CD4-positive, alpha-beta T cell treated with Interferon alpha-2 for 1 hour (primary cell): ENCODE measurements at regions not wholly inside any gene's neighbourhood (a gene's known extent, or its start where the extent isn't known, plus 50 kb on each side); places are given as distances from the start of the nearest gene placed in this dataset.
A peak's percentile ranks its signal among the peaks of the same experiment; 100 is the strongest.
"Not testable (repeated sequence)": the region's sequence is repeated elsewhere in the genome, so short reads cannot be mapped to it uniquely, and the experiment has no call there.

Experiments
- DNase-seq, 2 donors: peaks; one replicate each; pipeline ENCODE4 v3.0.0-alpha.2; 2020 to 2022

DNA sequence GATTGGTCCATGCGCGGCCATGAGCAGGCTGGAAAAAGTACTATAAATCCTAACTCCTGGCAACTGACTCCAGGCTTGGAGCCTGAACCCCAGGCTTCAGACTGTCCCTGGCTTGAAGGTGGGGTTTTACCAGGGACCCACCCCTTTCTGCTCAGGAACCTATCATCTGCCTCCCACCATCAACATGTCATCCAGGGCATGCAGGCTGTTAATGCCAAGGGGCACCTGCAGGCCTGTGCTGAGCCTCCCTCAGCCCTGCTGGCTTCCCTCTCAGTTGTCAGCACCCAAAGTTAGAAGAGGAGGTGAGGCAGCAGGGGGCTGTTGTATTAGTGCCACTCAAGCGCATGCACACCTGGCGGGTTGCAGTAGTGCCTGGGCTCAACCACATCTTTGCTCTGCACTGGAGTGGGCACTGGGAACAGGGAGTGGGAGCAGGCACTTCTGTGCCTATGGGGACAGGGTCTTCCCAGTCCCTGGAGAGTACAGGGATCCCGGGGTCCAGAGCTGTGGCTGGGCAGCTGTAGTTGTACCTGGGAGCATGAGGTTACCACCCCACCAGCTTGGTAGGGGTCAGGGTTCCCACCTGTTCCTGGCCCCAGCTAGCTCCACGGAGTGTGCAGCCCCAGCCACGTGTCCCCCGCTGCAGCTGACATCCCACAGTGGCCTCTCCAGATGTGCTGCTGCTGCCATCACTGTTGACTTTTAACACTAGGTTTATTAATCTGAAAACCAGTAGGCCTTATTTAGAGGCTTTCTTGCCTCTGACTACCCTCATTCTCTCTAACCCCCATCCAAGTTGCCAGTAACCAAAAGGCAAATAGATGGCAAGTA is 306.2 kb upstream of the RIOK2 start:
- no peak for DNase-seq

DNA sequence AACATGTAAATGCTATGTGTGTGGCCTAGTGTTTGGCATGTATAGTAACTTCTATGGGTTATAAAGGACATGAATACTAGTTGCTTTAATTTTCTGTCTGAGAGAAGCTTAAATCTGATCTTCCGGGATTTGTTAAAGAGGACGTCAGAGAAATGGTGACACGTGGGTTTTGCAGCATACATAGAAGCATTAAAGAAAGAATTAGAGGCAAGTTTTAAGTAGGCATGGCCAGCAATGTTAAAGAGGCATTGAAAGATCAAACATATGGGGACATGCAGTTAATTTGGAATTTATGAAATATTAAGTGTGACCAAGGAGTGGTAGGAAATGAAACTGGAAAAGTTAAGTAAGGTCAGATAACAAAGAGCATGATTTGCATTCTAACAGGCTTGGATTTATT is 311.4 kb upstream of the RIOK2 start:
- DNase-seq, result no peak

DNA sequence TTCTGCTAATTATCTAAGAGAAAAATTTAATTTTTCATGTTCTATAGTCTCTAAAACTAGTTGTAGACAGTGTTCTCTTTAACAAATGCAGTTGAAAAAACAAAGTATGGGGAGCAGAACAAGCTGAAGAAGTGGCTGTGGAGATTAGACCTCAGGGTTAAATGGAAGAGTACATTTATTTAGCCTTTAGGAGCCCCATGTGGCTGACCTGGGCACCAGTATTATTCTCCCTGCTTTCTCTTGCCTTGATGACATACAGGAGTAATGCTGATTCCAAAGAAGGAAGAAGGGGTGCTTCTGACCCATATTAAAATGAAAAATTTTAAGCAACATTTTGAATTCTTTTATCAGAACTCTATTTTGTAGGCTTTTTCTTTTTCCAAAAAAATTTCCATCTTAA is 312.3 kb upstream of the RIOK2 start:
- DNase-seq, result no peak

DNA sequence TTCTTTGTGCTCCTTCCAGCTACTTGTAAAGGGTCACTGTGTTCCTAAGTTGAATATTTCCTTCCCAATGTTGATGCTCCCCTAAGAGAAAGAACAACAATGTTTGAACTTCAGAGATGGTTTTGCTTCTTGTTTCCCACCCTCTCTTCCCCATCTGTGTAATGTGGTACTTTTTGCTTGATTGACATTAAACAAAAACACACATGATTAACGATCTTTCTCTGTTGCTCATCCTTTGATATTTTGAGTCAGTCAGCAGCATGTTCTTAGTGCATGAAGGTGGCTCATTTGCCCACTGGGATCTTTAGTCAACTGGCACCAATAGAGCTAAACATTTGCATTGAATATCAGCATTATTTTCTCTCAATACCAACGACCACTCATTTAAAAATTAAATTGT is 313.0 kb upstream of the RIOK2 start:
- DNase-seq, result no peak

DNA sequence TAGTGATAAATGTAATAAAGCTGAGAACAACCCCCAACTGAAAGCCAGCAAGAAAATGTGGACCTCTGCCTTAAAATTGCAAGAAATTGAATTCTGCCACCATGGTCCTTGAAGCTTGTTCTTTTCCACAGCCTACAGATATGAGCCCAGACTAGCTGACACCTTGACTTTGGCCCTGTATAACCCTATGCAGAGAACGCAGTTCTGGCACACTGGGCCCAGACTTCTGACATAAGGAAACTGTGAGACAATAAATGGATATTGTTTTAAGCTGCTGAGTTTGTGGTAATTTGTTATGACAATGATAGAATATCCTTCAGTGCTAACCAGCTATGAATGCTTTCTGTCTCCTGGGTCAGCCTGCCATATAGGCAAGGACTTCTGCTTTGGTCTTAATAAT is 315.6 kb upstream of the RIOK2 start:
- no peak for DNase-seq

DNA sequence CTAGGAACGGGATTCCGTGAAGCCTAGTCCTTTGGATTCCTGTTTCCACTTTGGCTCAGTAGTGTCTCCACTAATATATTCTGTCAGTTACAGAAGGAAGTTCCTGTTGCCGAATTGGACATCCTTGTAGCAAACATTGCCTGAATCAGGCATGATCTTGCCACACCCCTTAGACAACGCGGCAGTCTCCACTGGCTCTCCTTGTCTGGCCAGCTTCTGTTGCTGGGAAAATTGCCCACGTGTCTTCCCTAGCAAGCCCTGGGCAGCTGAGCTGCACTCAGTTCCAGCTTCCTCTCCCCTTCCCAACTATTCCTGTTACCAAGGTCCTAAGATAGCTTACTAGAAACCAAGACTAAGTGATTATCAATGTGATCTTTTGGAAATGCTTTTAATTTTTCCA is 316.6 kb upstream of the RIOK2 start:
- no peak for DNase-seq

DNA sequence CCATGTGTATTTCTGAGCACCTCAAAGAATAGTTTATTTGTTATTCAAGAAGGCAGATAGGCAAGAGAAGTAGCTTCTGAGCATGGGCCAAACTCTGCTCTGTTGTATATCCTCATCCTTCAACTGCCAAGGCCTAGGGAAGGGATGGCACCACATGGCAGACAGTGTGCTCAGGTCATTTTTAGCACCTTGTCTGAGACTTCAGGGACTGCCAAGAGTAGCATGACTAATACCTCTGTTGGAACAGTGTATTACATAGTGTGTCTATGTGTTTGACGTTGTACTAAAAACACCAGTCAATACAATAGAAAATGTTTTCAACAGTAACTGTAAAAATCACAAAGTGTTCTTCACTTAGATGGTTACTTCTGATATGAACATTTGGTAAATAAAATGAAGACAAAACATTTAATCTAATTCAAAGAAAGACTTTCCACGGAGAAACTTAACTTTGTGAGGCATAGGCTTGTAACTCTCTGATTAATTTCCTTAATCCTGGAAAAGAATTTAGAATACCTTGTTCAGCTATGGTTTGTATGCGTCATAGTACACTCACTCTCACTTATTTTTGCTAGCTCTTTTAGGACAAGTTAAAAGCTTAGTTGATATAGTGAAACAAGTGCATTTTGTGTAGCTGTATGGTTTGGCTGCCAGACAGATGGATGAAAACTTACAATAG is 318.4 kb upstream of the RIOK2 start:
- no peak for DNase-seq

DNA sequence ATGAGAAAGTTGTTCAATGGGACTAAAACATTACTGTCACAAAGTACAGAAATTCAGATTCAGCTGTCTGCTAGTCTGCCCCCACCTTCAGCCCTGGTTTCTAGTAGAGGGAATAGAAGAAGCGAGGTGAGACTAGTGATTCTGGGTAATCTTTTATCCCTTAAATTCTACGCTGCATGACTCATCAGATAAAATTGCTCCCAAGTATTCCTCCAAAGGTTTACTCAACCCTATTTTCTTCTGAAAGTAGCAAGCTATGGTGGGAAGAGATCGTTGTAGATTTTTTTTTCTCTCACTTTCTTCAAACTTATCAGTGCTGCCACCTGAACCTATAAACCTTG is 318.9 kb upstream of the RIOK2 start:
- DNase-seq, result no peak

DNA sequence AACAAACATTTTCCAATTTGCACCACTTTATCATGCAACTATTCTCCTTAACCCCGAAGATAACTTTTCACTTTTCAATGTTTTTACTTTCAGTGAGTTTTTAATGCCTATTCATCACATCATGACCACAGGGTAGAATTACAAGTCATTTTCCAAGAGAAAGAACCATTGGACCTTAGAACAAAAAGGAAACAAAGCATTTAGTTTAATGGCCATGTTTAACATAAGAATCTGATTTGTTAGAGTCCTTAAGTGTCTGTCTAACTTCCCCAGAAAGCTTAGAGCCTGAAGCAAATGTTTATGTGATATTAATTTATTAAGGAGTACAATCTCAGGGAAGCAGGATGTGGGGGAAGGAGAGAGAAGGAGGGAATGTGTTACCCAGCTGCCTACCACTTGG is 325.8 kb upstream of the RIOK2 start:
- DNase-seq, result no peak

DNA sequence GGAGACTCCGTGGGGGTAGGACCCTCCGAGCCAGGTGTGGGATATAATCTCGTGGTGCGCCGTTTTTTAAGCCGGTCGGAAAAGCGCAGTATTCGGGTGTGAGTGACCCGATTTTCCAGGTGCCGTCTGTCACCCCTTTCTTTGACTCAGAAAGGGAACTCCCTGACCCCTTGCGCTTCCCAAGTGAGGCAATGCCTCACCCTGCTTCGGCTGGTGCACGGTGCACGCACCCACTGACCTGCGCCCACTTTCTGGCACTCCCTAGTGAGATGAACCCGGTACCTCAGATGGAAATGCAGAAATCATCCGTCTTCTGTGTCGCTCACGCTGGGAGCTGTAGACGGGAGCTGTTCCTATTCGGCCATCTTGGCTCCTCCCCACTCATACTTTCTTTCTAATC is 336.5 kb upstream of the RIOK2 start:
- DNase-seq, result not testable (repeated sequence)

DNA sequence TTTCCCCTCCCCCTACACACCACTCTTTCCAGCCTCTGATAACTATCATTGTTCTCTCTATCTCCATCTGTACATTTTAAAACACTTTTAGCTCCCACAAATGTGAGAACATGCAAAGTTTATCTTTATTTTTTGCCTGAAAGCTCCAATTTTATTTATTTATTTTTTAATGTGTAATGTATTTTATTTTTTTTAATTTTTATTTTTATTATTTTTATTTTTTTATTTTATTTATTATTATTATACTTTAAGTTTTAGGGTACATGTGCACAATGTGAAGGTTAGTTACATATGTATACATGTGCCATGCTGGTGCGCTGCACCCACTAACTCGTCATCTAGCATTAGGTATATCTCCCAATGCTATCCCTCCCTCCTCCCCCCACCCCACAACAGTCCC is 340.3 kb upstream of the RIOK2 start:
- DNase-seq, result not testable (repeated sequence)

DNA sequence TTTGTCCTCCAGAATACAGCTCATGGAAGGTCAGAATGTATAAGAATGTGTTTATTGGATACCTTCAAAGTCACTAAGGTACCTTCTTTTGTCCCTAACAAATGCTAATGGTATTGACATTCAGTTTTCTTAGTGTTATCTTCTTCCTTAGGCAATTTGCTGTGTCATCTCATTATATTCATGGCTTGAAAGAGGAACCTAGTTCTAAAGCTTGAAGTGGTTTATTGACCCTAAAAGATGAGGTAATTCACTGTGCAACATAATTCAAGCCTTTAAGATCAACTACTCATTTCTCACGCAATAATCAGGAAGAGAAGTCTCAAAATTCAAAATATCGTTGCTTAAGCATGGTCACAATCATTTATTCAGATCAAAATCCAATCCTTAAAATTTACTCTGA is 342.7 kb upstream of the RIOK2 start:
- DNase-seq, result no peak

DNA sequence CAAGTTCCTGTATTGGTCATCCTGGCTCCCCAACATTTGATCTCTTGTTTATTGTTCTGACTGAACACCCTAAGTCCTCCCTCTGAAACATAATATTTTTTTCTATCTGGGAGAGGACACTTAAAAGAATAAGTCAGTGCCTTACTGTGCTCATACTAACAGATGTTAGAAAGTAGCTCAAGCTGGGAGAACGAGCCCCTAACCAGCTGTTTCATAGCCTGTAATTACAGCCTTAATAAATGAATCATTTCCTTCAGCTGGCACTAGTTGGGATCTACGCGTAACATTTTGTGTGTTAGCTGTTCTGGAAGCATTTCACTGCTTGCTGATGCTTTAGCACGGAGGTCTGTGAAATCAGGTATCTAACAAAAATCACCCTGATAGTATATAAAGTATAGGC is 345.9 kb upstream of the RIOK2 start:
- no peak for DNase-seq

DNA sequence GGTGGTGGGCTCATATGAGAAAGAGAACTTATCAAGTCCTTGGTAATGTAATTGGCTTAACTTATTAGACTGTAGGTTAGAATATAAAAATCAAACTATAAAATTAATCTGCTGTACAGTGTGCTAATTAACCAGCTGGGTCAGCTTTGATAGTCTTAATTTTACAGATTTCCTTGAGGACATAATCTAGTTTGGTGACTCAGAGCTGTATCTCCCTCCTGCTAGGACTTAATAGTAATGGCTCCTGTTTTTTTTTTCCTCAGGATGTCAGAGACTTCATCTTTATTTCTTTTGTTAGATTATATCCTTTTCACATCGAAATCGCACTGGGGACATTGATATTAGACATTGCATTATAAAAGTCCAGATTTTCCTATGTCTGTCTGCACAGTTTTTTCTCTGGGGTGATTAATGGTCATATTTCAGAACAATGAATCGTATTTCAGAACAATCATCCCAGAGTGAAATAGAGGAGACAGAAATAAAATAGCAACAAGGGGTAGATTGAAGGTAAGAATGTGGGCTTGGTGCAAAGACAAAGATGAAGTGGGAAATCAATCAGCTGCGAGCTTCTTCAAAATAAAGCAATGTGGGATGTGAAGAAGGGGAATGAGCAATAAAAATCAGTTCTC is 346.4 kb upstream of the RIOK2 start:
- no peak for DNase-seq

DNA sequence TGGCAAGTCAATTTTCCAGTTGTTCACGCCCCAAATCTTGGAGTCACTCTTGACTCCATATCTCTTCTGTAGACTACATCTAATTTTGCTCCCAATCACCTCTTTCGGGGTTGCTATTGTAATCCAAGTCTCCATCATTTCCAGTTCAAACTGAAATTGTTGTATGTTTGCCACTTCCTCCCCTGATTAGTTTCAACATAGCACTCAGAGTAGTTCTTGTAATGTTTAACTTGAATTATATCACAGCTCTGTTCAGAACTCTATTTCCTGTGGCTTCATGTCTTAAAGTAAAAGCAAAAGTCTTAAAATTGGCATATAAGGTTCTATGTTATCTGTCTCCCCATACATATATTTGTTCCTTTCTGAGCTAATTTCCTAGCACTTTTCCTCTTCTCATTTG is 348.5 kb upstream of the RIOK2 start:
- no peak for DNase-seq

DNA sequence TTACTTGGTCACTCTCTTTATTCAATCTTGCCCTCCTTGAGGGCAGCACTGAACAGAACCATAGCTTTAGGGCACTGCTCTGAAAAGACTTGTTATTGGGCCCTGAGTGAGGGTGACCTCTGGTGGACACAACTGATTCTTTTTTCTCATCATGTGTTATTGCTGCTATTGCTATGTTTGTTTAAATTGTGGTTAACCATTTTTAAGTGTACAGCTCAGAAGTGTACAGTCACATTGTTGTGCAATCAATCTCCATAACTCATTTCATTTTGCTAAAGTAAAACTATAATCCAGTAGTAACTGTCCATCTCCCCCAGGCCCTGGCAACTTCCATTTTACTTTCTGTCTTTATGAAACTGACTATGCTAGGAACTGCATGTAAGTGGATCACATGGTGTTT is 351.1 kb upstream of the RIOK2 start:
- DNase-seq, result peak in 1 of 2 donors; percentile 10

DNA sequence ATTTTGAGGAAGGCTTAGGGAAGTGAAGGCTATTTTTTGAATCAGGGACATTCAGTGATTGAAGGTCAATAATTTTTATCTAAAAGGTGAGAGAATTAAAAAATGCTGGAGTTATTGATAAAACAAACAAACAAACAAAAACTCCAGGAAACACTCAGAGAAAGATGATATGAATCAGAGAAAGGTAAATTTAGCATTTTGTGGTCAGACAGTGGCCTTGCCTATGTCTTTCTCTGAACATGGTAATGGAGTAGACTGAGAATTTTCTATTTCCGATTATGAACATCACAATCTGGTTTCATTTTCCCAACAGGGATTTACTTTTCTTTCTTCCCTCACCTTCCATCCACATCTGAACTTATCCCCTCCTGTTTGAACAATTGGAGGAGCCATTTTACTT is 353.6 kb upstream of the RIOK2 start:
- DNase-seq, result no peak

DNA sequence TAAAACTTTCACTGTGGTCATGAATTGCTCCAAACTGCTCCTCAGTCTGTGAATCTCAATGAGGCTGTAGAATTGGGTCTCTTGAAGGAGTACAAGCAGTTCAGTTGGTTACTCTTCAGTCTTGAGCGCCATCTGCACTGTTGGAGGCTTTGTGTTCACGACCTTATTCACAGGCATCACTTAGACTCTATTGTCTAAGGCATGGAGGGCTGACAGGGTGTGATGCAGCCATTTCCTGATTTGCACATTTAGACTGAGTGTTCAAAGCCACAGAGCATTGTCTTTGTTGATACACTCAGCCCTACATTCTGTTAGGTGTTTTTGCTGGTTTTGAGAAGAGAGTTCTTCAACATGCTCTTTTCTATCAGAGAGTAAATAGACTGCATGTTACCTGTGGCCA is 355.9 kb upstream of the RIOK2 start:
- no peak for DNase-seq

DNA sequence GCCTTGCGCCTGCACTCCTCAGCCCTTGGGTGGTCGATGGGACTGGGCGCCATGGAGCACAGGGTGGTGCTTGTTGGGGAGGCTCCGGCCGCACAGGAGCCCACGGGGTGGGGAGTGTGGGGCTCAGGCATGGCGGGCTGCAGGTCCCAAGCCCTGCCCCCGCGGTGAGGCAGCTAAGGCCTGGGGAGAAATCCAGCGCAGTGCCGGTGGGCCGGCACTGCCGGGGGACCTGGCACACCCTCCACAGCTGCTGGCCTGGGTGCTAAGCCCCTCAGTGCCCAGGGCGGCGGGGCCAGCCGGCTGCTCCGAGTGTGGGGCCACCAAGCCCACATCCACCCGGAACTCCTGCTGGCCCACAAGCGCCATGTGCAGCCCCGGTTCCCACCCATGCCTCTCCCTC is 358.8 kb upstream of the RIOK2 start:
- no peak for DNase-seq

DNA sequence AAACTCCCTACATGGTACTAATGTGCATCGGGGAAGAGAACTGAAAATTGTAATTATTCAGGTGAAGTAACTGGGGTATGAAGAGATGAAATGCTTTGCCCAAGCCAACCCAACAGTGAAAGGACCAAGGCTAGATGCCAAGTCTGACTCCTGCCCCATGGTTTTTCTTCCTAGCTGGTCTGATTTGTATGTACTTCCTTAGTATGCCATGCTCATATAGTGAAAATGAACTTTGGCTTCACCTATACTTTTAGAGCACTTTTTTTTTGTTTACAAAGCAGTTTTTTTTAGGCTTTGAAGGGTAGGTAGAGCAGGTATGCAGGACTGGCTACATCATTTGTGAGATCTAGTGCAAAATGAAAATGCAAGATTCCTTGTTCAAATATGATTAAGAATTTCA is 359.4 kb upstream of the RIOK2 start:
- DNase-seq, result no peak

DNA sequence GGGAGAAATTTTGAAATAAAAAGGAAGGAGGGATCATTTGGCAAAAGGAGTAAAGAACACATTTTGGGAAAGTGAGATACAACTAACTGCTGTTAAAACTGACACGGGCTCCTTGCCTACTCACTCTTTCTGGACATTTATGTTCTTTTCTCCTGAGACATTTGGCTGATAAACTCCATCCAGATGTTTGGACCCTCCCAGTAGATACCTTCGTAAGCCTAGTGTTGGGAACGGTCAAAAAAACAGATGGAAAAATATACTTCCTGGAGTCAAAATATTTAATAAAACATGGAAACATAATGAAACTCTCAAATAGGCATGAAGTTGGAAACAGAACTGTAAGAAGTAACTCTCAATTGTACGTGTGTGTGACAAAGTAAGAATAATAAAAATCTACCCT is 360.1 kb upstream of the RIOK2 start:
- no peak for DNase-seq

DNA sequence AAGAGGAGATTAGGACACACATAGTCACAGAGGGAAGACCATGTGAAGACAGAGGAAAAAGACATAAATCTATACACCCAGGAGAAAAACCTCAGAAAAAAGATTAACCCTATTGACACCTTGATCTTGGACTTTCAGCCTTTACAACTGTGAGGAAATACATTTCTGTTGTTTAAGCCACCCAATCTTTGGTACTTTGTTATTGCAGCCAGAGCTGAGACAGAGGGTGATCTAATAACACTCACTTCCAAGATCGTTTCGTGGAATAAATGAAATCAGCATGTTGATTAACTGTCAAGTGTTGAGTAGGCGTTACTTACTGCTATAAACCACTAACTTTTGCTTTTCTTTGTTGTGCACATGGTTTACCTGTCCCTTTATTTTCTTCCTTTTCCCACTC is 361.2 kb upstream of the RIOK2 start:
- DNase-seq, result no peak

DNA sequence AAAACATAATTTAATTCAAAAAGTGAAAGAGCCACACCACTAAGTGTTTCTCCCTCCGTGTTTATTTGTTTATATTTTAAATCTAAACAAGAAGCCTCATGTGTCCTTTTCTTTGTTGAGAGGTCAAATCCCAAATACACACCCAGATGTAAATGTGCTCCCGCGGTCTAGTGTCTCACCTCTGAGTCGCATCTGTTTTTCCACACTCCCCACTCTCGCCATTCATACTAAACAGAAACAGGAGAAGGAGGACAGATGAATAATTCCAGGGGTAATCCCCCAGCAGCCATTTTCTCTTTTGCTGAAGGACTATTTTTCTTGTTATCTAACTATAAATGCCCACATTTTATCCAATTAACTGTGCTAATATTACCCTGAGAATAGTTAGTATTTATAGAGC is 361.6 kb upstream of the RIOK2 start:
- no peak for DNase-seq

DNA sequence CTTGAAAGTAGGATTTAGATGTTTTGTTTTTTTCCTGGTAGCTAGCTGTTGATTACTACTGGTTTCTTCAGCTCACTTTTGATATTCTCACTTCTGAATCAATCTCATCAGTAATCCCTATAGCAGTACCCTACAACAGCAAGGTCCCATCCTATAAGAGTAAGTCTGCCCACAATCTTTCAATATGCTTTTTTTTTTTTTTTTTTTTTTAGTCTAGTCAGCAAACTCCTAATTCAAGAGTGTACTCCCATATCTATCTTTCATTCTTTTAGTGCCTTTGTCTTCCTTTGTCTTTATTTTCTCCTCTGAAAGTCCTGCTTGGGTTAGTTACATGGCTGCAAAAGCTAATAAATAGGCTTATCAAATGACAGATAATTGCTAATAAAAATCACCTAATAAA is 362.4 kb upstream of the RIOK2 start:
- DNase-seq, result no peak
